Lower leg skin (tissue), 3 donors: ENCODE measurements at regions not wholly inside any gene's neighbourhood (a gene's known extent, or its start where the extent isn't known, plus 50 kb on each side); places are given as distances from the start of the nearest gene placed in this dataset.

Experiments used
- CTCF ChIP-seq, 3 donors: fragments of 450-650 bp; IDR thresholded peaks; one replicate each; pipeline ENCODE4 v1.5.1; 2016; ENCODE audit warnings: antibody characterized with exemption in 3 of 3, mild to moderate bottlenecking in 3 of 3, moderate library complexity in 2 of 3
- POLR2A ChIP-seq, 2 donors: fragments of 450-650 bp; IDR thresholded peaks; one replicate each; pipeline ENCODE4 v1.6.1; 2016 to 2017; ENCODE audit warnings: antibody characterized with exemption in 2 of 2, mild to moderate bottlenecking in 1 of 2, moderate library complexity in 1 of 2

DNA sequence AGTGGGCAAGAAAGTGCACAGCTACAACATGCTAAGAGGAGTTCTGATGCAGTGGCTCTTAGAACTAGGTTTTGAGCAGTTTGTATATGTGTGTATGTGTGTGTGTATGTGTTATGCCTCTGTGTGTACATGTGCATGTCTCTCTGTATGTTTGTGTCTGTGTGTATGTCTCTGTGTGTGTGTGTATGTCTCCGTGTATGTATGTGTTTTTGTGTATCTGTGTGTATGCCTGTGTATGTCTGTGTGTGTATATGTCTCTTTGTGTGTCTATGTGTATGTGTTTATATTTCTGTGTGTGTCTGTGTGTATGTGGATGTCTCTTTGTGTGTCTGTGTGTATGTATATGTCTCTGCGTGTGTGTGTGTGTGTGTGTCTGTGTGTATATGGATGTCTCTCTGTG lies 139.6 kb downstream of the C12orf75 start:
- TF ChIP-seq POLR2A (IDR thresholded peaks at IDR 0.05) (no peak), CTCF (IDR thresholded peaks at IDR 0.05) (no peak)
